ENCODE measurements at regions not wholly inside any gene's neighbourhood (a gene's known extent, or its start where the extent isn't known, plus 50 kb on each side); places are given as distances from the start of the nearest gene placed in this dataset.
A peak's percentile ranks its signal among the peaks of the same experiment; 100 is the strongest.

GRCh38 chr16:66270333-66270927 is 96.1 kb upstream of the CDH5 start:
- TF ChIP-seq, protein P1, sequence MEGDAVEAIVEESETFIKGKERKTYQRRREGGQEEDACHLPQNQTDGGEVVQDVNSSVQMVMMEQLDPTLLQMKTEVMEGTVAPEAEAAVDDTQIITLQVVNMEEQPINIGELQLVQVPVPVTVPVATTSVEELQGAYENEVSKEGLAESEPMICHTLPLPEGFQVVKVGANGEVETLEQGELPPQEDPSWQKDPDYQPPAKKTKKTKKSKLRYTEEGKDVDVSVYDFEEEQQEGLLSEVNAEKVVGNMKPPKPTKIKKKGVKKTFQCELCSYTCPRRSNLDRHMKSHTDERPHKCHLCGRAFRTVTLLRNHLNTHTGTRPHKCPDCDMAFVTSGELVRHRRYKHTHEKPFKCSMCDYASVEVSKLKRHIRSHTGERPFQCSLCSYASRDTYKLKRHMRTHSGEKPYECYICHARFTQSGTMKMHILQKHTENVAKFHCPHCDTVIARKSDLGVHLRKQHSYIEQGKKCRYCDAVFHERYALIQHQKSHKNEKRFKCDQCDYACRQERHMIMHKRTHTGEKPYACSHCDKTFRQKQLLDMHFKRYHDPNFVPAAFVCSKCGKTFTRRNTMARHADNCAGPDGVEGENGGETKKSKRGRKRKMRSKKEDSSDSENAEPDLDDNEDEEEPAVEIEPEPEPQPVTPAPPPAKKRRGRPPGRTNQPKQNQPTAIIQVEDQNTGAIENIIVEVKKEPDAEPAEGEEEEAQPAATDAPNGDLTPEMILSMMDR (conservative IDR thresholded peaks at IDR 0.05 in 1 of 2, IDR thresholded peaks at IDR 0.05 in 1 of 2; ENCODE audit: extremely low read depth in 1 of 2, insufficient read depth in 1 of 2, low read depth in 1 of 2, low read length in 2 of 2) = peak; percentile 63 to 78
- no peak for TF ChIP-seq EZH2 (IDR thresholded peaks at IDR 0.05; ENCODE audit: borderline replicate concordance, low read length)
